ENCODE measurements at regions not wholly inside any gene's neighbourhood (a gene's known extent, or its start where the extent isn't known, plus 50 kb on each side); places are given as distances from the start of the nearest gene placed in this dataset.
"Not testable (repeated sequence)": the region's sequence is repeated elsewhere in the genome, so short reads cannot be mapped to it uniquely, and the experiment has no call there.

GRCh38 chr12:28023156-28023887 is 50.8 kb upstream of the PTHLH start:
- peak; percentile 94 for DNase-seq

- peak; percentile 79 for DNase-seq
These were observed 51.9 kb upstream of the PTHLH start for GRCh38 chr12:28024231-28024995.

- DNase-seq: no peak
These were observed 53.4 kb upstream of the PTHLH start for GRCh38 chr12:28025821-28026505.

GRCh38 chr12:28026701-28027100 is 54.2 kb upstream of the PTHLH start:
- peak; percentile 89 for DNase-seq

GRCh38 chr12:28027328-28027727 is 54.8 kb upstream of the PTHLH start:
- DNase-seq: no peak

GRCh38 chr12:28027947-28028724 is 55.6 kb upstream of the PTHLH start:
- DNase-seq: peak; percentile 28

- DNase-seq: peak; percentile 19
These were observed 60.4 kb upstream of the PTHLH start for GRCh38 chr12:28032811-28033537.

GRCh38 chr12:28033538-28033915 is 61.0 kb upstream of the PTHLH start:
- peak; percentile 45 for DNase-seq

- no peak for DNase-seq
These were observed 61.7 kb upstream of the PTHLH start for GRCh38 chr12:28034271-28034670.

- DNase-seq: peak; percentile 76
These were observed 63.0 kb upstream of the PTHLH start for GRCh38 chr12:28035500-28035899.

GRCh38 chr12:28036940-28037339 is 64.4 kb upstream of the PTHLH start:
- DNase-seq: no peak

GRCh38 chr12:28040246-28040645 is 67.7 kb upstream of the PTHLH start:
- DNase-seq: no peak

GRCh38 chr12:28046600-28046999 is 74.1 kb upstream of the PTHLH start:
- not testable (repeated sequence) for DNase-seq

- DNase-seq: no peak
These were observed 78.1 kb upstream of the PTHLH start for GRCh38 chr12:28050606-28051005.

GRCh38 chr12:28051516-28052354 is 79.2 kb upstream of the PTHLH start:
- no peak for DNase-seq

- no peak for DNase-seq
These were observed 81.0 kb upstream of the PTHLH start for GRCh38 chr12:28053564-28053963.

- no peak for DNase-seq
These were observed 82.0 kb upstream of the PTHLH start for GRCh38 chr12:28054583-28054982.

- DNase-seq: peak; percentile 33
These were observed 85.5 kb upstream of the PTHLH start for GRCh38 chr12:28057856-28058615.

- DNase-seq: no peak
These were observed 86.7 kb upstream of the PTHLH start for GRCh38 chr12:28059220-28059619.

GRCh38 chr12:28059668-28060067 is 87.1 kb upstream of the PTHLH start:
- no peak for DNase-seq

- DNase-seq: no peak
These were observed 88.3 kb upstream of the PTHLH start for GRCh38 chr12:28060871-28061270.
